ENCODE measurements at regions not wholly inside any gene's neighbourhood (a gene's known extent, or its start where the extent isn't known, plus 50 kb on each side); places are given as distances from the start of the nearest gene placed in this dataset.

DNA sequence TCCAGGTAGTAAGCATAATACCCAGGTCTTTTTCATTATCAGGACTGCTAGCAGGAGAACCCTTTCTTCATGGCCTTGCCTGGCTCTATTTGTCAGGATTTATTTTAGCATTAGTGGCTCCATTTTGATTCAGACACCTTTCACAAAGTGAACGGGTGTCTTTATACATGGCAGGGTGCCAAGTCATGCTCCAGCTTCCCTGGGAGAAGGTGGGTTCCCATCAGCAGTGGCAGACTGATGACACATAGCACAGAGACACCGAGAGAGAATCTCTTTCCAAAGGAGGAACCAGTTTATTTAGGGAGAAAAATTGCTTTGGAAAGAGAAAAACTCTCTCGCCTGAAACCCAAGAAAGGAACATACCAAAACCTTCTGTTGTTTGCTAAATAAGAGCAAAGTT is 135.3 kb upstream of the TMTC4 start:
- Histone ChIP-seq H3K4me3 (no peak overlapping the region), H4K20me1 (replicated peaks; ENCODE audit: control insufficient read depth, insufficient read depth, low read length) (no peaks in the 10 kb centered on the region), H3K9me1 (ENCODE audit: control insufficient read depth, insufficient read depth, low read length) (no peaks in the 10 kb centered on the region), H3K27ac (ENCODE audit: extremely low read depth, low read depth, low read length) (no peak overlapping the region), H3K4me1 (replicated peaks in 1 of 2; ENCODE audit: control insufficient read depth in 2 of 2, insufficient read depth in 2 of 2, low read length in 2 of 2) (no peaks in the 10 kb centered on the region), H3K9me3 (replicated peaks; ENCODE audit: control insufficient read depth, insufficient read depth, low read depth, low read length) (no peaks in the 10 kb centered on the region), H3K27me3 (ENCODE audit: control insufficient read depth in 2 of 2, insufficient read depth in 2 of 2, low read length in 2 of 2) (no peaks in the 10 kb centered on the region), H3K36me3 (ENCODE audit: control insufficient read depth, insufficient read depth, low read length) (no peaks in the 10 kb centered on the region), H3K79me2 (ENCODE audit: control insufficient read depth, insufficient read depth, low read length) (no peaks in the 10 kb centered on the region), H3K4me2 (ENCODE audit: insufficient read depth, low read length) (no peak overlapping the region), H2AFZ (ENCODE audit: low read depth, low read length) (no peak overlapping the region), H3K9ac (ENCODE audit: insufficient read depth in 1 of 2, low read depth in 2 of 2, low read length in 2 of 2) (no peak overlapping the region)
- in situ Hi-C loops (cut with MboI) = no loop called here
- intact Hi-C loops (cut with micrococcal nuclease) = no loop called here
- FAIRE-seq (no peak), ATAC-seq (no peak), DNase-seq (ENCODE audit: extremely low read depth in 1 of 4, low spot score in 3 of 4) (no peak)
- TF ChIP-seq, protein P1, sequence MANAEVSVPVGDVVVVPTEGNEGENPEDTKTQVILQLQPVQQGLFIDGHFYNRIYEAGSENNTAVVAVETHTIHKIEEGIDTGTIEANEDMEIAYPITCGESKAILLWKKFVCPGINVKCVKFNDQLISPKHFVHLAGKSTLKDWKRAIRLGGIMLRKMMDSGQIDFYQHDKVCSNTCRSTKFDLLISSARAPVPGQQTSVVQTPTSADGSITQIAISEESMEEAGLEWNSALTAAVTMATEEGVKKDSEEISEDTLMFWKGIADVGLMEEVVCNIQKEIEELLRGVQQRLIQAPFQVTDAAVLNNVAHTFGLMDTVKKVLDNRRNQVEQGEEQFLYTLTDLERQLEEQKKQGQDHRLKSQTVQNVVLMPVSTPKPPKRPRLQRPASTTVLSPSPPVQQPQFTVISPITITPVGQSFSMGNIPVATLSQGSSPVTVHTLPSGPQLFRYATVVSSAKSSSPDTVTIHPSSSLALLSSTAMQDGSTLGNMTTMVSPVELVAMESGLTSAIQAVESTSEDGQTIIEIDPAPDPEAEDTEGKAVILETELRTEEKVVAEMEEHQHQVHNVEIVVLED (CRISPR knock-in tag; IDR thresholded peaks at IDR 0.05) = no peak
- TF ChIP-seq NFIX (CRISPR knock-in tag; IDR thresholded peaks at IDR 0.05; ENCODE audit: low read depth) (0 out of 2 replicates have a peak, but pooled peaks have one; percentile 17), NFIC (IDR thresholded peaks at IDR 0.05) (peak; percentile 11; the same call in 1 of the 2 replicates), TAL1 (IDR thresholded peaks at IDR 0.05) (no peak)
- 0% methylated on average over 3 of the region's 3 CpGs for WGBS (ENCODE audit: insufficient coverage, low coverage, missing lambda C conversion rate)
- no TSS peak for BruUV-seq (replicated peaks)
- POLR2A ChIA-PET = interaction anchor here (0.6 kb wide), 1 partner anchor 8 kb away, joined by 3 read pairs; no protein-coding TSS in a partner anchor
- CTCF ChIA-PET (ENCODE audit: low intra/inter-chr PET ratio) = no interaction called here

DNA sequence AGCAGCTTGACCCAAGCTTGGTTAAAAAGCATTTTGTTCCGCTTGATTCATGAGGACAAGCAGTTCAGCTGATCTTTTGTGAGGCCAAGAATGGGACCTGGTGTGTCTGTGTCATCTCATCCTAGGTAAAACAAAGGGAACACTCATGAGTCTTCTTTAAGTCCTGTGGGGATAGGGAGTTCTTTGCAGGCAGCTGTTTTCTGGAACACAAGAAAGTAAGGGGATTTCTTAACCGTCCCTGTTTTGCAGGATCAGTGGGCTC is 134.5 kb upstream of the TMTC4 start:
- Histone ChIP-seq H4K20me1 (replicated peaks; ENCODE audit: control insufficient read depth, insufficient read depth, low read length) (no peaks in the 10 kb centered on the region), H3K27me3 (ENCODE audit: control insufficient read depth in 2 of 2, insufficient read depth in 2 of 2, low read length in 2 of 2) (no peaks in the 10 kb centered on the region), H3K4me3 (no peak overlapping the region), H3K4me2 (ENCODE audit: insufficient read depth, low read length) (no peak overlapping the region), H2AFZ (ENCODE audit: low read depth, low read length) (no peak overlapping the region), H3K9me1 (ENCODE audit: control insufficient read depth, insufficient read depth, low read length) (no peaks in the 10 kb centered on the region), H3K9ac (ENCODE audit: insufficient read depth in 1 of 2, low read depth in 2 of 2, low read length in 2 of 2) (no peak overlapping the region), H3K79me2 (ENCODE audit: control insufficient read depth, insufficient read depth, low read length) (no peaks in the 10 kb centered on the region), H3K4me1 (replicated peaks in 1 of 2; ENCODE audit: control insufficient read depth in 2 of 2, insufficient read depth in 2 of 2, low read length in 2 of 2) (no peaks in the 10 kb centered on the region), H3K36me3 (ENCODE audit: control insufficient read depth, insufficient read depth, low read length) (no peaks in the 10 kb centered on the region), H3K9me3 (replicated peaks; ENCODE audit: control insufficient read depth, insufficient read depth, low read depth, low read length) (no peaks in the 10 kb centered on the region), H3K27ac (ENCODE audit: extremely low read depth, low read depth, low read length) (no peak overlapping the region)
- TF ChIP-seq, protein P2, sequence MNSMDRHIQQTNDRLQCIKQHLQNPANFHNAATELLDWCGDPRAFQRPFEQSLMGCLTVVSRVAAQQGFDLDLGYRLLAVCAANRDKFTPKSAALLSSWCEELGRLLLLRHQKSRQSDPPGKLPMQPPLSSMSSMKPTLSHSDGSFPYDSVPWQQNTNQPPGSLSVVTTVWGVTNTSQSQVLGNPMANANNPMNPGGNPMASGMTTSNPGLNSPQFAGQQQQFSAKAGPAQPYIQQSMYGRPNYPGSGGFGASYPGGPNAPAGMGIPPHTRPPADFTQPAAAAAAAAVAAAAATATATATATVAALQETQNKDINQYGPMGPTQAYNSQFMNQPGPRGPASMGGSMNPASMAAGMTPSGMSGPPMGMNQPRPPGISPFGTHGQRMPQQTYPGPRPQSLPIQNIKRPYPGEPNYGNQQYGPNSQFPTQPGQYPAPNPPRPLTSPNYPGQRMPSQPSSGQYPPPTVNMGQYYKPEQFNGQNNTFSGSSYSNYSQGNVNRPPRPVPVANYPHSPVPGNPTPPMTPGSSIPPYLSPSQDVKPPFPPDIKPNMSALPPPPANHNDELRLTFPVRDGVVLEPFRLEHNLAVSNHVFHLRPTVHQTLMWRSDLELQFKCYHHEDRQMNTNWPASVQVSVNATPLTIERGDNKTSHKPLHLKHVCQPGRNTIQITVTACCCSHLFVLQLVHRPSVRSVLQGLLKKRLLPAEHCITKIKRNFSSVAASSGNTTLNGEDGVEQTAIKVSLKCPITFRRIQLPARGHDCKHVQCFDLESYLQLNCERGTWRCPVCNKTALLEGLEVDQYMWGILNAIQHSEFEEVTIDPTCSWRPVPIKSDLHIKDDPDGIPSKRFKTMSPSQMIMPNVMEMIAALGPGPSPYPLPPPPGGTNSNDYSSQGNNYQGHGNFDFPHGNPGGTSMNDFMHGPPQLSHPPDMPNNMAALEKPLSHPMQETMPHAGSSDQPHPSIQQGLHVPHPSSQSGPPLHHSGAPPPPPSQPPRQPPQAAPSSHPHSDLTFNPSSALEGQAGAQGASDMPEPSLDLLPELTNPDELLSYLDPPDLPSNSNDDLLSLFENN (IDR thresholded peaks at IDR 0.05; ENCODE audit: low read depth in 2 of 2, low read length in 2 of 2) = no peak
- FAIRE-seq = no peak
- in situ Hi-C loops (cut with MboI) = no loop called here
- ATAC-seq = no peak
- no peak for DNase-seq (ENCODE audit: extremely low read depth in 1 of 4, low spot score in 3 of 4)
- BruUV-seq (replicated peaks) = no TSS peak
- ChIA-PET POLR2A (no interaction called here), CTCF (ENCODE audit: low intra/inter-chr PET ratio) (no interaction called here)
- WGBS (ENCODE audit: insufficient coverage, low coverage, missing lambda C conversion rate) = 0% methylated on average over 2 of the region's 2 CpGs
- intact Hi-C loops (cut with micrococcal nuclease) = no loop called here
